ENCODE measurements at regions not wholly inside any gene's neighbourhood (a gene's known extent, or its start where the extent isn't known, plus 50 kb on each side); places are given as distances from the start of the nearest gene placed in this dataset.

DNA sequence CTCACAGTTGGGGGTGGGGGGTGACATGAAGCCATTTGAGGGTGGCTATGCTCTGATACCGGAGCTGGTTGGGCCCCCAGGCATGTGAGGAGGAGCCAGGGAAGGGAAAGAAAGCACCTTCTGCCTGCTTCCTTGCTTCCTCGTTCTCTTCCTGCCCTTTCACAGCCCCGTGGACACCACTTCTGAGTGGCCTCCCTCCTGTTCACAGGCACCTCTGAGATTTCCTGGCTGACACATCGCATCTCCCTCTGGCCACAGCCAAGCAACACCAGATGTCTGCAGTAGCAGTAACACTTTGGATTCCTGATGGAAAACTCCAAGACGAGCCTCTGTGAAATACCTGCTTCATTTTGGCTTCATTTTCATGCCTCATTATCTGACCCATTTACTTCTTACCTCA lies 64.7 kb upstream of the ST3GAL5 start (continued):
- no peak for TF ChIP-seq FOXP4 (CRISPR knock-in tag; IDR thresholded peaks at IDR 0.05)
- TF ChIP-seq CBFB (CRISPR knock-in tag; IDR thresholded peaks at IDR 0.05; ENCODE audit: low read depth), result no peak
- TF ChIP-seq NFATC4 (CRISPR knock-in tag; IDR thresholded peaks at IDR 0.05), result no peak
- TF ChIP-seq IRF2 (CRISPR knock-in tag; IDR thresholded peaks at IDR 0.05; ENCODE audit: borderline replicate concordance, low read depth), result no peak
- TF ChIP-seq, protein P1, sequence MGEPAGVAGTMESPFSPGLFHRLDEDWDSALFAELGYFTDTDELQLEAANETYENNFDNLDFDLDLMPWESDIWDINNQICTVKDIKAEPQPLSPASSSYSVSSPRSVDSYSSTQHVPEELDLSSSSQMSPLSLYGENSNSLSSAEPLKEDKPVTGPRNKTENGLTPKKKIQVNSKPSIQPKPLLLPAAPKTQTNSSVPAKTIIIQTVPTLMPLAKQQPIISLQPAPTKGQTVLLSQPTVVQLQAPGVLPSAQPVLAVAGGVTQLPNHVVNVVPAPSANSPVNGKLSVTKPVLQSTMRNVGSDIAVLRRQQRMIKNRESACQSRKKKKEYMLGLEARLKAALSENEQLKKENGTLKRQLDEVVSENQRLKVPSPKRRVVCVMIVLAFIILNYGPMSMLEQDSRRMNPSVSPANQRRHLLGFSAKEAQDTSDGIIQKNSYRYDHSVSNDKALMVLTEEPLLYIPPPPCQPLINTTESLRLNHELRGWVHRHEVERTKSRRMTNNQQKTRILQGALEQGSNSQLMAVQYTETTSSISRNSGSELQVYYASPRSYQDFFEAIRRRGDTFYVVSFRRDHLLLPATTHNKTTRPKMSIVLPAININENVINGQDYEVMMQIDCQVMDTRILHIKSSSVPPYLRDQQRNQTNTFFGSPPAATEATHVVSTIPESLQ (CRISPR knock-in tag; IDR thresholded peaks at IDR 0.05), result no peak
- no peak for TF ChIP-seq CTCF (IDR thresholded peaks at IDR 0.05)
- TF ChIP-seq AFF4 (CRISPR knock-in tag; IDR thresholded peaks at IDR 0.05; ENCODE audit: borderline replicate concordance), result no peak
- no peak for TF ChIP-seq SMAD3 (CRISPR knock-in tag; IDR thresholded peaks at IDR 0.05; ENCODE audit: borderline replicate concordance)
- no peak for TF ChIP-seq ZNF281 (CRISPR knock-in tag; IDR thresholded peaks at IDR 0.05)

DNA sequence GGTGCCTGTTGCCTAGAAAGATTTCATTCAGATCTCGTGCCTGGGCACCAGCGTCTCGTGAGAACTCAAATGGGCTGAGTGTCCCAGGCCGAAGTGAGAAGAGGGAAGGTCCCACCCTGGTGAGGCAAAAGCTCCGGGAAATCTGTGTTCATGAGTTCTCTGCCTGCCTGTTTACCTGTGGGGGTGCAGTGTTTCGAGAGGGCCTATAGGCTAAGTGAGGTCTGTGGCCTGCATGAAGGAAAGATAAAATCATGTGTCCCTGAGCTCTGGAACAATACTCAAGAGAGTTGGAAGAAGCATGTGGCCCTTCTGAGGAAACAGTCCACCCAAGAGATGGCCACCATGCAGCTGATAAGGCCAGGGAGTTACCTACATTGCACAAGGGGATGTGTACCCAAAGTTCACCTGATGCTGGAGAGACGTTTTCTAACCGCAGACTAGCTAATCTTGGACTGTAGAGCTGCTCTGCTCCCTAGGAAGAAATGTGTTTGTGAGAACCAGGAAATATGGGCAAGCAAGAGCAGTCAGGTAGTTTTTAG lies 63.5 kb upstream of the ST3GAL5 start:
- no peak overlapping the region for H3K4me3 Mint-ChIP-seq
- peaks cover 22% of the 10 kb centered on the region for H3K4me1 Mint-ChIP-seq
- peaks cover 3% of the 10 kb centered on the region; the same call in 1 of the 2 replicates for H3K27me3 Mint-ChIP-seq (ENCODE audit: low read depth)
- no peak overlapping the region for H3K27ac Mint-ChIP-seq
- CTCF ChIA-PET, result no interaction called here
- DNase-seq (ENCODE audit: low spot score) (no peak), ATAC-seq (no peak)
- POLR2A ChIA-PET, result no interaction called here
- TF ChIP-seq KAT7 (CRISPR knock-in tag; IDR thresholded peaks at IDR 0.05; ENCODE audit: borderline replicate concordance) (no peak), GTF2I (CRISPR knock-in tag; conservative IDR thresholded peaks at IDR 0.05) (no peak), NR1H2 (CRISPR knock-in tag; IDR thresholded peaks at IDR 0.05) (no peak), JAZF1 (CRISPR knock-in tag; IDR thresholded peaks at IDR 0.05) (no peak), CDX4 (CRISPR knock-in tag; IDR thresholded peaks at IDR 0.05; ENCODE audit: borderline replicate concordance) (no peak)
- H3K9me3 Mint-ChIP-seq, result peaks cover 21% of the 10 kb centered on the region
- H3K36me3 Mint-ChIP-seq, result peaks cover 10% of the 10 kb centered on the region
